Upper lobe of right lung (tissue), 1 donor: ENCODE measurements at regions not wholly inside any gene's neighbourhood (a gene's known extent, or its start where the extent isn't known, plus 50 kb on each side); places are given as distances from the start of the nearest gene placed in this dataset.

Experiments
- ATAC-seq: fragments of 200-7000 bp; cut with Tn5 transposase; one replicate; pipeline ENCODE4 v1.9.1; 2020; ENCODE audit warnings: mild to moderate bottlenecking, moderate library complexity
- DNase-seq: peaks from one replicate; pipeline ENCODE4 v3.0.0-alpha.2; 2020
- H3K27ac ChIP-seq: fragments of 200-600 bp; one replicate; pipeline ENCODE4 v1.8.0; 2022
- H3K27me3 ChIP-seq: fragments of 200-600 bp; one replicate; pipeline ENCODE4 v1.8.0; 2022; ENCODE audit warnings: mild to moderate bottlenecking
- H3K36me3 ChIP-seq: fragments of 200-600 bp; one replicate; pipeline ENCODE4 v1.8.0; 2022
- H3K4me1 ChIP-seq: fragments of 200-600 bp; one replicate; pipeline ENCODE4 v1.8.0; 2022
- H3K4me3 ChIP-seq: fragments of 200-600 bp; one replicate; pipeline ENCODE4 v1.8.0; 2022; ENCODE audit warnings: mild to moderate bottlenecking
- H3K9me3 ChIP-seq: fragments of 200-600 bp; one replicate; pipeline ENCODE4 v1.8.0; 2022
- intact Hi-C: fragments of 100-400 bp; cut with DNase I; formaldehyde crosslinking; loops from one replicate; pipeline ENCODE4 v1.11.0; 2022
- TF ChIP-seq, protein P1 (sequence below): fragments of 200-600 bp; IDR thresholded peaks from one replicate; pipeline ENCODE4 v1.8.0; 2022; ENCODE audit warnings: antibody characterized with exemption
- donor health status: DM: no; HTN: yes; CAD: no; lungs with severe emphysema.

- no peak for DNase-seq
- no peaks in the 10 kb centered on the region for H3K9me3 ChIP-seq
- H3K27me3 ChIP-seq: no peaks in the 10 kb centered on the region
- no peaks in the 10 kb centered on the region for H3K4me1 ChIP-seq
- TF ChIP-seq, protein P1, sequence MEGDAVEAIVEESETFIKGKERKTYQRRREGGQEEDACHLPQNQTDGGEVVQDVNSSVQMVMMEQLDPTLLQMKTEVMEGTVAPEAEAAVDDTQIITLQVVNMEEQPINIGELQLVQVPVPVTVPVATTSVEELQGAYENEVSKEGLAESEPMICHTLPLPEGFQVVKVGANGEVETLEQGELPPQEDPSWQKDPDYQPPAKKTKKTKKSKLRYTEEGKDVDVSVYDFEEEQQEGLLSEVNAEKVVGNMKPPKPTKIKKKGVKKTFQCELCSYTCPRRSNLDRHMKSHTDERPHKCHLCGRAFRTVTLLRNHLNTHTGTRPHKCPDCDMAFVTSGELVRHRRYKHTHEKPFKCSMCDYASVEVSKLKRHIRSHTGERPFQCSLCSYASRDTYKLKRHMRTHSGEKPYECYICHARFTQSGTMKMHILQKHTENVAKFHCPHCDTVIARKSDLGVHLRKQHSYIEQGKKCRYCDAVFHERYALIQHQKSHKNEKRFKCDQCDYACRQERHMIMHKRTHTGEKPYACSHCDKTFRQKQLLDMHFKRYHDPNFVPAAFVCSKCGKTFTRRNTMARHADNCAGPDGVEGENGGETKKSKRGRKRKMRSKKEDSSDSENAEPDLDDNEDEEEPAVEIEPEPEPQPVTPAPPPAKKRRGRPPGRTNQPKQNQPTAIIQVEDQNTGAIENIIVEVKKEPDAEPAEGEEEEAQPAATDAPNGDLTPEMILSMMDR: no peak
- intact Hi-C loops: no loop called here
- no peak overlapping the region for H3K27ac ChIP-seq
- H3K4me3 ChIP-seq: no peak overlapping the region
- ATAC-seq: no peak
- H3K36me3 ChIP-seq: no peaks in the 10 kb centered on the region
Measured at GRCh38 chr18:1627494-1627893, 722.8 kb downstream of the ADCYAP1 start.

DNA sequence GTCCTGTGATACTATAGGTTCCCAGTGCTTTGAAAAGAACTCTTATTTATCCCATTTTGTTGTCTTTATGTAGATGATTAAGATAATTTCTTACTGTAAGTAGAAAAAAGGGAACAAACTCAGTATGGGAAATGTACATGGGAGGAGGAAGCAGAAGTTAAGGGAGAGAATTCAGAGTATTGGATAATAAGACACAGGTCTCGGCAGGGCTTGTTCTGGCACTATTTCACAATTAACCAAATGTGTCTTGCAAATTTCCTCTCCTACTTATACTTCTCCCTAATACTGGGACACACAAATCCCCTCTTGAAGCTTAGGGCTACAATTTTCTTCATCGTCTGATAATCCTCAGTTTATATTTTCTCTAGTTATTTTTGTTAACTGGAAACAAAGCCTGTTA lies 744.0 kb downstream of the ADCYAP1 start:
- Histone ChIP-seq H3K27ac (no peak overlapping the region), H3K9me3 (no peaks in the 10 kb centered on the region), H3K4me3 (no peak overlapping the region), H3K27me3 (no peaks in the 10 kb centered on the region), H3K36me3 (no peaks in the 10 kb centered on the region), H3K4me1 (no peaks in the 10 kb centered on the region)
- ATAC-seq (peak; percentile 86), DNase-seq (no peak)
- TF ChIP-seq, protein P1: no peak
- intact Hi-C loops: no loop called here

DNA sequence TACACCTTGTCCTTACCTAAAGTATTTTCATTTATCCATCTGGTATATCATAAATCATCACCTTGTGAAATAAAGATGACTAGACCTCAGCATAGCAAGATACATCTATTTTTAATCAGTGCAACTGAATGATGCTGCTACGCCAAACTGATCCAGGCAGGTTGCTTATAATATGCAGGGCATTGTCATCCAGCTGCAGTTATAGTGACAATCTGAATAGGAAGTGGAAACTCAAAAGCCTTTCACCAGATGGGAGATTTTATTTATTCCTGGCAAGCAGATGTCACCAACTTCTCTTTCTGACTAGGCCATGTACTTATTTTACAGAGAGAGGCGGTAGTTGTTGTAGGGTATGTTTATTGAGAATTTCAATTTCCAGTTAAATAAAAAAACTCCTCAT lies 747.3 kb downstream of the ADCYAP1 start:
- H3K27me3 ChIP-seq: no peaks in the 10 kb centered on the region
- intact Hi-C loops: no loop called here
- H3K27ac ChIP-seq: no peak overlapping the region
- DNase-seq: no peak
- TF ChIP-seq, protein P1: no peak
- H3K4me1 ChIP-seq: no peaks in the 10 kb centered on the region
- no peaks in the 10 kb centered on the region for H3K9me3 ChIP-seq
- ATAC-seq: no peak
- no peak overlapping the region for H3K4me3 ChIP-seq
- H3K36me3 ChIP-seq: no peaks in the 10 kb centered on the region

DNA sequence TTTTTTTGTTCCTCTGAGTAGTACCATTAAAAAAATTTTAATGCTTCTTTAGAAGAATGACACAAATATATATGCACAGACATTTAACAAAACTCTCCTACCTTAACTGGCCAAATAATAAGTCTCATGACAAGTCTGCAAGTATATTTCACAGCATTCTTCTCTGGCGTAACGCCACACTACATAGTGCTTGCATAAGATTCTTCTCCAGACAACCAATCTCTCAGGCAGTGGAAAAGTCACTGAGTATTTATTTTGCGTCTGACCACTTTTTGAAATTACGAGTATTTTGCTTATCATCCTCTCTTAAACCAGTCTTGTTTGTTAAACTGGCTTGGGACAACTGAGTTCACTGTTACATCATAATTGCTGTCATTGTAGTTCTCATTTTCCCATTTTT lies 749.2 kb downstream of the ADCYAP1 start:
- Histone ChIP-seq H3K27ac (no peak overlapping the region), H3K4me3 (no peak overlapping the region), H3K4me1 (no peaks in the 10 kb centered on the region), H3K36me3 (no peaks in the 10 kb centered on the region), H3K9me3 (no peaks in the 10 kb centered on the region), H3K27me3 (no peaks in the 10 kb centered on the region)
- DNase-seq (no peak), ATAC-seq (peak; percentile 77)
- intact Hi-C loops: no loop called here
- TF ChIP-seq, protein P1: no peak

DNA sequence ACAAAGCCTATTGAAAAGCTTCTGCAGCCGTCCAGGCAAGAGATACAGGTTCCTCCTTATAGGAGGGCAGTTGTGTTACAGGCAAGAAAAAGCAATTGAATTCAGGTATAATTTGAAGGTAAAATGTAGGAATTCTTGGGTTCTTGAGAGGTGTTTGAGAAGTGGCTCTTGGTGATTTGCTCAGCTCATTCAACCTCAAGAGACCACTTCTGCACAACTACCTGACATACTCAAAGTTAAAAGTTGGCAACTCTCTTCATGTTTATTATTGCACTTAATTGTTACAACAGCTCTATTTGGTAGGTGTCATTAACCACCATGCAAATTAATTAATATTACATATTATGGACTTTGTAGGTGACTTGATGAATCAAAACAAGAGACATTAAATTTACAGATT lies 753.2 kb downstream of the ADCYAP1 start:
- Histone ChIP-seq H3K27me3 (no peaks in the 10 kb centered on the region), H3K4me1 (no peaks in the 10 kb centered on the region), H3K9me3 (no peaks in the 10 kb centered on the region), H3K27ac (no peak overlapping the region), H3K4me3 (no peak overlapping the region), H3K36me3 (no peaks in the 10 kb centered on the region)
- peak; percentile 38 for ATAC-seq
- TF ChIP-seq, protein P1: no peak
- intact Hi-C loops: no loop called here
- DNase-seq: no peak

DNA sequence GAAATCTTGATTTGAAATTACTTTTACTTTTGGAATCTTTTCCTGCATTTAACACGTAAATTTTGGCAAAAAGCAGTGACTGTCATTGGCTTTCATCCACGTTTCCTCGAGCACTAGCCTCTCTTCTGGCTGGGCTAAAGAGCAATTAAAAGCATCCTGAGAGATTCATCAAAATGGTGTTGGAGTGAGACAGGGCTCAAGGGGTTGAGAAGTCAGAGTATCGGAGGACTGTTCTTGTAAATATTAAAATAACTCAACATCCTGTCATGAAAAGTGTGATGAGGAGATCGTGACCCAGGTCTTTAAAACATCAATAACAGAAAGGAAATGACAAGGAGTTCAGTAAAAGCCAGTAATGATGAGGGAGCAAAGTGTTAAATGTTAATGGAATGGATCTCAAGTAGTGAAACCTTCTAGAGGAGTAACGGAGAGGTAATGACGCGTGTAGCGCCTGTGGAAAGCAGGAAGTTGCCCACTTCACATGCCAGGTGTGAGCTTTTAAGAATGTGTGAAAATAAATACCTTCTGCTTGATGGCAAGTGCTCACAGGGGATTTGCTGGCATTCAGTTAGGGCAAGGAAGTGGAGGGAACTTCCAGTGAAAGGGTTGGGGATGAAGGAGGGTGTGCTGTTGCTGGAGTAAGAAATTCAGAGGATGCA lies 754.4 kb downstream of the ADCYAP1 start:
- no peak overlapping the region for H3K27ac ChIP-seq
- peak; percentile 86 for ATAC-seq

More for the DNA sequence above, 754.4 kb downstream of the ADCYAP1 start:
- no peak for DNase-seq
- Histone ChIP-seq H3K4me3 (no peak overlapping the region), H3K36me3 (no peaks in the 10 kb centered on the region), H3K4me1 (no peaks in the 10 kb centered on the region), H3K9me3 (no peaks in the 10 kb centered on the region), H3K27me3 (no peaks in the 10 kb centered on the region)
- TF ChIP-seq, protein P1: no peak
- intact Hi-C loops: no loop called here
